GM21723 (cell line): ENCODE measurements at regions not wholly inside any gene's neighbourhood (a gene's known extent, or its start where the extent isn't known, plus 50 kb on each side); places are given as distances from the start of the nearest gene placed in this dataset.
"Not testable (repeated sequence)": the region's sequence is repeated elsewhere in the genome, so short reads cannot be mapped to it uniquely, and the experiment has no call there.

Source experiments
- ATAC-seq: cut with Tn5 transposase; IDR thresholded peaks from one replicate; pipeline ENCODE4 v1.9.1; 2021; ENCODE audit warnings: mild to moderate bottlenecking, moderate library complexity; ENCODE audit not compliant: unreplicated experiment

DNA sequence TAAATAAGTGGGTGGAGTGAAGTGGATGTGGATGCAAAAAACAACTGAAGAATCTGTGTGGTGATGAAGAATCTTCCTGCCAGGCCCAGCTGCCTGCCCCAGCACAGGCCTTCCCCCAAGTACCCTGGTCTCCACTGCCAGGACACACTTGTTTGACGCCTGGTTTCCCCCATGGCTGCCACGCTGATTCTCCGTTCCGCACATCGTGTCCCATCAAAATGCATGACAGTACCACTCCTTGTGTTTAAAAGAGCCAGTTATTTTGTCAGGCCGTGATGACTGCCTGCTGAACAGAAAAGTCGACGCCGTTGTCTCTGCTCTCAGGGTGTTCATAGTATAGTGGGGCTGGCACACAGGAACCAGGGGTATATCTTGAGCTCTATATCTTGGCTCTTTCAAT lies 50.3 kb upstream of the KYNU start:
- no peak for ATAC-seq

DNA sequence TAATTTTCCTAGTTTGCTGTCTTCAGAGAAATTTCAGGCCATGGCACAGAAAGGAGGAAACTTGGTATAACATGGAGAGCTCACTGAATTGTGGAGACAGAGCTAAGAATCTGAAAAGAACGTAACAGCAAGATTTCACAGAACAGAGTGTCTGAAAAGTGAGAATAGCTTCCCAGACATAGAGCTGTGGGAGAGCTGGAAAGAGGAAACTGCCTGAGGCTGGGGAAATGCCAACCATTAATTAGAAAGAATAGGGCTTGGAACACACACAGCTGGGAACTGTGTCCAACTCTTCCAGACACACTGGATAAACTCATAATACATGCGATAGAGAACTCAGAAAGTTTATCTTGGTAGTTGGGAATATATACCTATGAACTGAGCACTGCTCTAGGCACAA lies 51.6 kb upstream of the KYNU start:
- no peak for ATAC-seq

DNA sequence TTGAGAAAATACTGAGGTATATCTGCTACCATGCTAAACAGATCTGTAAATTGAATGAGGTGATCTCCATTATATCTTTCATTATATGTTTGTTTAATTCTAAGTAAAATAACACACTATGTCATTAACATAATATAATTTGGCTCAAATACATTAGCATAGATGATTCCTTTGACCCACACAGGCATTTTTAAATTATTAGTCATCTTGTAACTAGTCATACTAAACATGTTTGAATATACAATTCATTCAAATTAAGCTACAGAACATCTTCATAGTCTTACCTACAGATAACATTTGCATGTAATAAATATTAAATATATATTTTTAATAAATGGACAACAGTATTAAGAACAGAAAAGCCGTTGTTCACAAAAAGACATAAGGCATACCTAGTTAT lies 52.7 kb upstream of the KYNU start:
- ATAC-seq = no peak

DNA sequence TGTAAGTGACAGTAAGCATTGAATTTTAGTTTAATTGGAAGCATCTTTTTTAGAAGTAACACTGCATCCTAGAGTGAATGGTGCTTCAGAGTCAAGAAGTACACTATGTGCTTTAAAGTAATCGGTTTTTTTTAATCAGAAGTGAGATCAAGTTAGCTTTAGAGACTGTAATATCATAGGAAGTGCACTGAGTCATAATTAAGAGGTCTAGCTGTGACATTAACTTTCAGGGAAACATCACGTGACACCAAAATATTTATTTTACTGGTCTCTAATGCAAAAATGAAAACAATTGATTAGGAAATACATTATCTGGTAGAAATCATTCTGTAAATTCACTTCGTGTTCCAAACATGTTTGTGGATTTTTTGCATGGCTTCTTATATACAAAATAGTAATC lies 55.3 kb upstream of the KYNU start:
- no peak for ATAC-seq

DNA sequence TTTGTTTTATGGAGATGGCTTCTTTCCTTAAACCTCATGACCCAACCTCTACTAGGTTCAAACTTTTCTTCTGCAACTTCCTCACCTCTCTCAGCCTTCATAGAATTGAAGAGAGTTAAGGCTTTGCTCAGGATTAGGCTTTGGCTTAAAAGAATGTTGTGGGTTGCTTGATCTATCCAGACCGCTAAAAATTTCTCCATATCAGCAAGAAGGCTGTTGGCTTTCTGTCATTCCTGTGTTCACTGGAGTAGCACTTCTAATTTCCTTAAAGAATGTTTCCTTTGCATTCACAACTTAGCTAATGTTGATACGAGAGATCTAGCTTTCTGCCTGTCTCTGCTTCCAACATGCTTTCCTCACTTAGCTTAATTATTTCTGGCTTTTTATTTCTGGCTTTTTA lies 58.1 kb upstream of the KYNU start:
- no peak for ATAC-seq

DNA sequence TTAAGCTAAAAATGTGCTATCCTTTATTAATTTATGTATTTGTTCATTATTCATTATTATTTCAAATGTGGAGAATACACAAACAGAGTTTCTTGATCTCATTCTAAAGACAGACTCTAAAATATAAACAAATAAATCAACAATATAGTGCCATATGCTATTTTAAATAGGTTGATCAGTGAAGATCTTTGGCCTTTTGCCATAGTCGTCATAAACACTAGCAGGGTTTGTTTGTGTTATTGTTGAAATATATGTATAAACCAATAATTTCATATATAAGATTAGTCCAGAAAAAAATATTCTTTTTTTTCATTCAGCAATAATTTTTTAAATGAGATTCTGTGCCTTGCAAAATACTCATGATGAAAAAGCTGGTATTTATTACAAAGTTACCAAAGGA lies 62.1 kb upstream of the KYNU start:
- no peak for ATAC-seq

DNA sequence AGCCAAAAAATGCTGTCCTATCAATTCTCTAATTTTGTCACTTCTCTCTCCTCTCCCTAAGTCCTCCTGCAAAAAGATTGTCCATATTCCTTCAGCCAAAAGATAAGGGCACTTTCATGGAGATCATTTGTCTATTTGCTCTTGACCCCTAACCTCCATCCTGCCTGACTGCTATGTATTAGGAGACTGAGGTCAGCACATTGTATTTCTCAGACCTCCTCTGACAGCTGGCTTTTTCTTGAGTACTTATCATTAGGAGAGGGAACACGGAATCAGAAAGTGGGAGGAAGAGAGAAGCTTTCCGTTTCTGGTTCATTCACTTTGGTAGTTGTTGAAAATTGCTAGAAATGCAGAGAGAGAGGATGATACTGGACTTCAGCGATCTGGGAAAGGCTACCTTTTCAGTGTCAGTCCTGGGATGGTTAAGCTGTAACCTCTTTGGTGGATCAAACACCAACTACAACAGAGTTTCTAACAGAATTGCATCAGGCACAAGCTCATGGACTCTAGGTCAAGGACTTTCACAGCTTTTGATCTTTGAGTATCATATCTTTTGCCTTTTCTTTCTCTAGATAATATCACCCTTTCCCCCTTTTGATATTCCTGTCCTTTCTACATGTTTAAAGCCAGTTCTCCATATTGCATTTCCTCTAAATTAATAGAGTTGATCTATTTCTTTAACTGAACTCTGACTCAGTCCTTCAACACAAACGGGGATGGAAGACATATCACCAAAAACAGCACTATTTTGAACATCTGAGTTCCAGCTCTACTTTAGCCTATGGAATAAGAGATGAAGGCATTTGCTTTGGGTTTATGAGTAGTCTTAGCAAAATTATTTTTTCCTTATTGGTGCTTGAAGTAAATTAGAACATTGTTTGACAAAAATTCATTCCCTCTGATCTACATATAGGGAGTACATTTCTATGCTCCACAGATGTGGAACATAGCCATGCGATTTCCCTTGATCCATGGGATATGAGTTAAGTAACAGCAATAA lies 63.3 kb upstream of the KYNU start:
- no peak for ATAC-seq

DNA sequence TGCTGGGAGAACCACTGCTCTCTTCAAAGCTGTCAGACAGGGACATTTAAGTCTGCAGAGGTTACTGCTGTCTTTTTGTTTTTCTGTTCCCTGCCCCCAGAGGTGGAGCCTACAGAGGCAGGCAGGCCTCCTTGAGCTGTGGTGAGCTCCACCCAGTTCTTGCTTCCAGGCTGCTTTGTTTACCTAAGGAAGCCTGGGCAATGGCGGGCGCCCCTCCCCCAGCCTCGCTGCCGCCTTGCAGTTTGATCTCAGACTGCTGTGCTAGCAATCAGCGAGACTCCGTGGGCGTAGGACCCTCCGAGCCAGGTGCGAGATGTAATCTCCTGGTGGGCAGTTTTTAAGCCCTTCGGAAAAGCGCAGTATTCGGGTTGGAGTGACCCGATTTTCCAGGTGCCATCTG lies 65.8 kb upstream of the KYNU start:
- ATAC-seq = not testable (repeated sequence)

DNA sequence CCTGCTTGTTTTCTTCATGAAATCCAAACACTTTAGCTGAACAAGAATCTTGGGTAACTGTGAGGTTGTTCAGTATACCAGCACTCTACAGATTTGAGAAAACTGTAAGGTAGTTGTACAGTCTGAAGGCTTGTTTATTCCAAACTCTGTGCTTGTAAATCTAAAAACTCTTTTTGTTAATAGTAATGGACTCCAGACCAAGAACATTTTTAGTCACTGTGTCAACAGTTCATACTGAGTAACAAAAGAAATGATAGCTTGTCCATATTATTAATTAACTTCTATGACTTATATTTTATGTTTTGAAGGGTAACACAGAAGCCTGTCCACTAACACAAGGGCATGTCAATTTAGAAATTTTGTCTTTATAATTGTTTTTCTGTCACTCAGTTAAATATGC lies 72.2 kb upstream of the KYNU start:
- no peak for ATAC-seq

DNA sequence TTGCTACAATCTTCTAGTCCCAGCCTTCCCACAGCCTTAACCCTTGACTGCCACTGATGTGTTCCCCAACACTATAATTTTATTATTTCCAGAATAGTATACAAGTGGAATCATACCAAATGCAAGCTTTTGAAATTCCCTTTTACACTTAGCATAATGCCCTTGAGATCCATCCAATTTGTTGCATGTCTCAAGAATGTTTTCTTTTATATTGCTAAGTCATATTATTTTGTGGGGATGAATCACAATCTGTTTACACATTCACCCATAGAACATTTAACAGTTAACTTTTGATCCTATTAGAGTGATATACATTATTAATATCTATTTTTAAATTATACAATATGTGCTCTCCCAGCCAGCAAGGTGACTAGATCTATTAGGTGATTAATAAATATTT lies 74.3 kb upstream of the KYNU start:
- no peak for ATAC-seq

DNA sequence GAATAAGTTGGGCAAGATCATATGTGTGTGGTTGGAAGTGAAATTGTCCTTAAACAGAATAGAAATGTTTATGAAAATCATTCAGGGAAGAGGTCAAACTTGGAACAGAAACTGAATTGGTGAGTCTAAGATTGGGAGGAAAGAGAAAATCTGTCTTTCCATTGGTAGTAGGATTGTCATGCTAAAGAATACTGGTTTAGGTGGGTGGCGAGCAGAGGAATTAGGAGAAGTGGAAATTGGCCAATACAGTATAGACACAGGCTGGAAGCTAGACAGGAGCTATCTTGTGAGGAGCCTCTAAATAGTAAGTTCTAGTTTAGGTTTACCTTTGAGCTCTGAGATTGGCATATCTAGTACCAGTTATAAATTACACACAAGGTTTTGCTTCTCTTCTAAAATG lies 80.9 kb upstream of the KYNU start:
- ATAC-seq = no peak

DNA sequence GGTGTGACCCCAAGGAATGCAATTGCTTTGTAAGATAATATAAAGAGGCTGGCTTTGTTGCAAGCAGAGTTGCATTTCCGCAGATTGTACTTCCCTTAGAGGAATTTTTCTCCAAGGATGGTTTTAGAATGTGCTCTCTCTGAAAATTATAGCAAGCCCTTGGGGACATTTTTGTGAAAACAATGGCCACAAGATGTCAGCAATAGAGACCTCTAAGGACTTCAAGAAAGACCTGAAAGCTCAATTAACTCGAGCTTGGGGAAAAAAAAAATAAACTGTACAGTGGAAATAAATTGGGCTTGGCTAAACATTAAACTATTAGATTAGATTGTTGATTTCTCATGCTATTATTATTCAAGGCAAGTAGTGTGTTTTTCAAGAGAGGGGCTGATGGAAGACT lies 81.3 kb upstream of the KYNU start:
- no peak for ATAC-seq

DNA sequence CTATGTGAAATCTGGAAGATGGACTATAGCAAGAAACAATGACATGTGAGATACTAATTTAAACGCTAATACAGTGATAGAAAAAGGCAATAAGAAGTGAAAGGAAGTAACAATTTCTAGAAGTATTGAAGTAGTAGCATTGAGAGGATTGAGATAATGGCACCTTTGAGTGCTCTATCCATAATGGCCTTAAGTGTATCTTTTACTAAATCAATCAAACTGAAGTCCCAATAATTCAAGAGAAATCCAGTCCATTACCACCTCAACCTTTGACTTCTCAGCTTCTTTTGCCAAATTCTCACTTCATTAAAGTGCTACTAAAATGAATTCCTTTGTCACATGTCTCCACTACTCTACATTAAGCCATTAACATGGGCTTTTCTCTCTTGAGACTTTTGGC lies 82.6 kb upstream of the KYNU start:
- no peak for ATAC-seq

DNA sequence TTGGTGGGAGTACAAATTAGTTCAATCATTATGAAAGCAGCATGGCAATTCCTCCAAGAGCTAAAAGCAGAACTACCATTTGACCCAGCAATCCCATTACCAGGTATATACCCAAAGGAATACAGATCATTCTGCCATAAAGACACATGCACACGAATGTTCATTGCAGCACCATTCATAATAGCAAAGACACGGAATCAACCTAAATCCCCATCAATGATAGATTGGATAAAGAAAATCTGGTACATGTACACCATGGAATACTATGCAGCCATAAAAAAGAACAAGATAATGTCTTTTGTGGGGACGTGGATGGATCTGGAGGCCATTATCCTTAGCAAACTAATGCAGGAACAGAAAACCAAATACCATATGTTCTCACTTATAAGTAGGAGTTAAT lies 85.1 kb upstream of the KYNU start:
- not testable (repeated sequence) for ATAC-seq

DNA sequence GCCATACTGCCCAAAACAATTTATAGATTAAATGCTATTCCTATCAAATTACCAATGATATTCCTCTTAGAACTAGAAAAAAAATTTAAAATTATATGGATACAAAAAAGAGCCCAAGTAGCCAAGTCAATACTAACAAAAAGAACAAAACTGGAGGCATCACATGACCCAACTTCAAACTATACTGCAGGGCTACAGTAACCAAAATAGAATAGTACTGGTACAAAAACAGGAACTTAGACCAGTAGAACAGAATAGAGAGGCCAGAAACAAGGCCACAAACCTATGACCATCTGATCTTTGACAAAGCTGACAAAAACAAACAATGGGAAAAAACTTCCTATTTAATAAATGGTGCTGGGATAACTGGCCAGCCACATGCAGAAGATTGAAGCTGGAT lies 86.1 kb upstream of the KYNU start:
- ATAC-seq = no peak

DNA sequence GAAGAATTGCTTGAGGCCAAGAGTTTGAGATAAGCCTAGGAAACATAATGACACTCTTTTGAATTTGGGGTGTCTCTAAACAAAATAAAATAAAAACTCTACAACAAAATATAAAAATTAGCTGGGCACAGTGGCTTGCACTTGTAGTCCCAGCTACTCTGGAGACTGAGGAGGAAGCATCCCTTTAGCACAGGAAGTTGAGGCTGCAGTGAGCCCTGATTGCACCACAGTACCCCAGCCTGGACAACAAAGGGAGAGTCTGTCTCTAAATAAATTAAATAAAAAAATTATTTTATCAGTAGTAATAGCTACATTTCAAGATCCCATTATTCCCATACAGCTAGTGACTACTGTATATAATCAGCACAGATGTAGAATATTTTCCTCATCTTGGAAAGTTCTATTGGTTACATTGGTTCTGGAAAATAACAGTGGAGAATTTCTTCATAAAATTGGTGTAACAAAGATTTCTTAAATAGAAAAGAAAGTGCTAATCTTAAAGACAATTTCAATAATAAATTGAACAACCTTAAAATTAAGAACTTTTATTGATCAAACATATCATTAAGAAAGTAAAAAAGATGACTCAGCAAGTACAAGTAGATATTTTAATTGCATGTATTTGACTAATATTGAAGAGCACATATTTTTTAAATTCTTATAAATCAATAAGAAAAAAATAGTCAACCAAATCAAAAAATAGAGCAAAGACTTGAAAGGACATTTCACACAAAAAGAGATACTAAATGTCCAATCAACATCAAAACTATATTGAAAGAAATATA lies 90.4 kb upstream of the KYNU start:
- ATAC-seq = no peak

DNA sequence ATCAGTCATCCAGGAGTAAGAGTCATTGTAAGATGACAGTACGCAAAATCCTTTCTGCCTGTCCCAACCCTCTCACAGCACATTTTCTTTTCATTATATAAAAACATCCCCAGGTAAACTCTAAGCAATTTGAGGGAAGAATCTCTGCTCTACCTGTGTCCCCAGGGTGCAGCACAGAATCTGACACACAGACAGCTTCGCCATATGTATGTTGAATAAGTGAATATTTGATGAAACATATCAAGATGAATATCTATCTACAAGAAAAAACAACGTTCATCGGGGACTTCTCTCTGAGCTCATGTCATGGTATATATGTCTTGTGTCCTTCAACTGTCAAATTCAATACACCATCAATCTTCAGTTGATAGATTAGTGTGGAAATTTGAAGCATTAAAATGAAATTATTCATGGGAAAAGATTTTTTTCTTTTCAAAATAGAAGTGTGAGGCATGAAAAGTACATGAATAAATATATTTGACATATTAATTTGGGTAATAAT lies 94.5 kb upstream of the KYNU start:
- ATAC-seq = no peak

DNA sequence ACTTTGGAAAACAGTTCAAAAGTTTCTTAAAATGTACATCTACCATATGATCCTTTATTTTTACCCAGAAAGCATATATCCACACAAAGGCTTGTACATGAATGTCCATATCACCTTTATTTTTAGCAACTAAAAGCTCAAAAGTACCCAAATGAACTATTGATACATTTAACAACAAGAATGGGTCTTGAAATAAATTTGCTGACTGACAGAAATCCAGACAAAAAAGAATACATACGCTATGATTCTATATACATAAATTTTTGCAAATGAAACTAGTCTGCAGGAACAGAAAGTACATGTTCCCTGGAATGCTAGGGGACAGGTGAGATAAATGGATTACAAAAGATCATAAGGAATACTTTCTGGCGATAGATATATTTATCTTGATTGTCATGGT lies 96.3 kb upstream of the KYNU start:
- ATAC-seq = no peak

DNA sequence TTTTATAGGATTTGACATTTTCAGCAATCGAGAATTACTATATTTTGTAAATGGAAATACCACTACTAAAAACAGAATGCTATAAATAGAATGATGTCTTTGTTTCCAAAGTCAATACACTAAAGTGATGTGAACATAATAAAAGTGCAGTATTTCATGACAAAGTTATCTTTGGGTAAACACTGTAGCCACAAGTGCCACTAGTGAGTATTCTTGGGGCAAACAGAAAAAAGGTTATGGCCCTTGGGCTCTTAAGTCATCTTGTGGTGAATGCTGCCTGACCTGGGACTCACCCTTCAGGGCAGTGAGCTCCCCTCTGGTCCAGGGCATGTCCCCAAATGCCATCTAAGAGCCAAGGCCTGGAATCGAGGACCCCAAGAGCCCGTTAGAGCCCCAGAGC lies 99.2 kb upstream of the KYNU start:
- ATAC-seq = no peak

DNA sequence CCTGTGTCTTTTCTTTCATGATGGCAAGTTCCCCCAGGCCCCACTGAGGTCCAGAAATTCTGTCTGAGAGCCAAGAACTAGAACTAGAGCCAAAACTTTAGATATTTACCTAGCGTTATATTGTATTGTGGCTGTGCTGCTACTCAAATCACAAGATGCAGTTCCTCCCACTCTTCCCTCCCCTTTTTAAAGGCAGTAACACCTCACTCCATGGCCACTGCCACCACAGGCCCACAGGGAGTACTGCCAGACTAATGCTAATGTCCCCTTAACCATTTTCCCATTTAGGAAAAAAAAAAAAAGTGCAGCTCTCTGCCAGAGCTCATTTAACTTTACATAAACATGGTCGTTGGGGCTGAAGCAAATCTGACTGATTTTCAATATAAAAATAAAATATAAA lies 99.7 kb upstream of the KYNU start:
- no peak for ATAC-seq

DNA sequence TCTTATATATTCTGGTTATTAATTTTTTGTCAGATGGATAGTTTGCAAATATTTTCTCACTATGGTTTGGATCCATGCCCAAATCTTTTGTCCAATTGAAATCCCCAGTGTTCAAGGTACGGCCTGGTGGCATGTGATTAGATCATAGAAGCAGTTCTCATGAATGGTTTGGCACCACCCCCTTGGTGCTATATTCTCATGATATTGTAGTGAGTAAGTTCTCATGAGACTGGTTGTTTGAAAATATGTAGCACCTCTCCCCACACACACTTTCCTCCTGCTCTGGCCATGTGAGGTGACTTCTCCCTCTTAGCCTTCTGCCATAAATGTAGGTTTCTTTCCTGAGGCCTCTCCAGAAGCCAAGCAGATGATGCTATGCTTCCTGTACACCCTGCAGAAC lies 107.7 kb upstream of the KYNU start:
- no peak for ATAC-seq

DNA sequence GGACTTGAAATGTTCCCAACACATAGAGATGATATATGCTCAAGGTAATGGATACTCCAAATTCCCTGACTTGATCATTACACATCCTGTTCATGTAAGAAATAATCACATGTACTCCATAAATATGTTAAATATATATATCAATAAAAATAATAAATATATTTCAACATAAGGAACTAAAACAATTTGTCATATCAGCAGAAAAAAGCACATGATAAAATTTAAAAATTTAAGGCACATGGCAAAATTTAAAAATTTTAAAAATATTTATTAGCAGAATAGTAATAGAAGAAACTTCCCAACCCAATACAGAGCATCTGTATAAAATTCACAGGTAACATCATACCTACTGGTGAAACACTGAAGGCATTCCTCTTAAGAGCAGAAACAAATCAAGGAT lies 109.6 kb upstream of the KYNU start:
- ATAC-seq = no peak
